HG02973 (cell line): ENCODE measurements at regions not wholly inside any gene's neighbourhood (a gene's known extent, or its start where the extent isn't known, plus 50 kb on each side); places are given as distances from the start of the nearest gene placed in this dataset.
"Not testable (repeated sequence)": the region's sequence is repeated elsewhere in the genome, so short reads cannot be mapped to it uniquely, and the experiment has no call there.

ENCODE experiments used
- ATAC-seq: cut with Tn5 transposase; IDR thresholded peaks from one replicate; pipeline ENCODE4 v1.9.1; 2021; ENCODE audit warnings: moderate library complexity; ENCODE audit not compliant: unreplicated experiment

GRCh38 chr4:96390404-96390803 is 550.5 kb downstream of the PDHA2 start:
- no peak for ATAC-seq

GRCh38 chr4:96395747-96396146 is 555.9 kb downstream of the PDHA2 start:
- no peak for ATAC-seq

DNA sequence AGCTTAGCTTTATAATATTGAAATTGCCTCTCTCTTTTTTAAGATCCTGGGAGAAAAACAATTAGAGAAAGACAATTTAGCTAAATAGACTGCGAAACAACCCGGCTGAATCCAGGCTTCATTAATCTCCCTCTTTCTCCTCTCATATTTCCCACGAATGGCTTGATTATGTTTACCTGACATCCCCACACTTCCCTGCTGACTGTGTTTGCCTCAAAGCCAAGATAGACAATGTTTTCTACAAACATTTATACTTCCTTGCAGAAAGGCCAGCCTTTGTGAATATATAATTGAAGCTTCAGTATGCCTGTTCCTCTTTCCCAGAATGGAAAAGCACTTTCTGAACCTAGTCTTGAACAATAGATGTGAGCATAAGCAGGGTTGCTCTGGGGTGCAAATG is 566.8 kb downstream of the PDHA2 start:
- ATAC-seq, result no peak

GRCh38 chr4:96407225-96407624 is 567.3 kb downstream of the PDHA2 start:
- no peak for ATAC-seq

DNA sequence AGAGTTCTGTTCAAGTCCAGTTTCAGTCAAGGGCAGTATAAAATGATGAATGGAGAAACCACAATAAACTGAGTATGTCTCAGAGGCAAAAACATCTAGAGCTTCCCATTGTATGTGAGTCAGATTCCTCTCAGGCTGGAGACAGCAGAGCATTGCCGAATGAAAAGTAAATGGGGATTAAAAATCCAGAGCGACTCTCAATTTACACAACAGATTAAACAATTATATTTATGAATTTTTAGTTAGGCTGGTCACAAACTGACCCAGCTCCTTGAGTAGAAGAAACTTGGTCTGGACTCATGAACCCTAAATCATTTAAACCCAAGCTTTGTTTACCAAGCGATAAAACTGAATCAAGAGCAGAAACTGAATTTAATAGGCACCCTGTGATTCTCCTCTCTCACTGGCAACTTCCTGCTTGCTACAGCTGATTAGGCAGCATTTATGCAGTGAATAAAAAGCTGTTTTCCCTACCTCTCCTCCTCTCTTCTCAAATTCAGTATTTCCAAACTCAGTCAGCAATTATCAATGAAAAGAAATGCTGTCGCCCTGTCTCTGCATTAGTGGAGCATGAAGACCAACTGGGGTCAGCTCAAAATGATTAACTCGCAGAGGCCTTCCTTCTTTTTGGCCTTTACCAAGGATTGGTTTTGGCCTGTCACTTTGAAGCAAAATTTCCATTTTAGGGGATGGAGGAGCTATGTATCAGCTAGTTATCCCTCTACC is 568.0 kb downstream of the PDHA2 start:
- no peak for ATAC-seq

- ATAC-seq, result not testable (repeated sequence)
Measured at GRCh38 chr4:96414853-96415252, 575.0 kb downstream of the PDHA2 start.

DNA sequence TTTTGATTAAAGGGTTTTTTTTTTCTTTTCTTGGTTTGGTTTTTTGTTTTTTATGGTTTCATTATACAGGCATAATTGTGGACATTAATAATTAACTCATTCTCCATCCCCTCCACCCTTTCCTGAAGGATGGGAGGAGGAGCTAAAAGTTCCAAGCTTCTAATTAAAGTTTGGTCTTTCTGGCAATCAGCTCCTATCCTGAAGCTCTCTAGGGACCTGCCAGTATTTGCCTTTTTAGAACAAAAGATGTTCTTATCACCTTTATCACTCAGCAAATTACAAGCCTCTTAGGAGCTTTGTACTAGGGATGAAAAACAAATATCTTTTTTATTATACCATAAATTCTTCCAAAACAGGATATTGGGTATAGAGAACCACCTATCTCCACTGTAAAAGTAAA is 589.8 kb downstream of the PDHA2 start:
- no peak for ATAC-seq

GRCh38 chr4:96431094-96431493 is 591.2 kb downstream of the PDHA2 start:
- ATAC-seq, result no peak

GRCh38 chr4:96448315-96448872 is 608.5 kb downstream of the PDHA2 start:
- no peak for ATAC-seq

- no peak for ATAC-seq
Measured at GRCh38 chr4:96455045-96455720, 615.3 kb downstream of the PDHA2 start.

DNA sequence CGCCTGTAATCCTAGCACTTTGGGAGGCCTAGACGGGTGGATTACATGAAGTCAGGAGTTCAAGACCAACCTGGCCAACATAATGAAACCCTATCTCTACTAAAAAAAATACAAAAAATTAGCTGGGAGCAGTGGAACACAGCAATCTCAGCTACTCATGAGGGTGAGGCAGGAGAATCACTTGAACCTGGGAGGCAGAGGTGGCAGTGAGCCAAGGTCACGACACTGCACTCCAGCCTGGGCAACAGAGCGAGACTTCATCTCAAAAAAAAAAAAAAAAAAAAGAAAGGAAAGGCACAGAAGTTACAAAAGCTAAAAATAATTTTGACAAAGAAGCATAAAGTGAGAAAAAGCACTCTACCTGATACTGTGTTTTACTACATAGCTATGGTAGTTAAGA is 618.1 kb downstream of the PDHA2 start:
- not testable (repeated sequence) for ATAC-seq

GRCh38 chr4:96459105-96459504 is 619.2 kb downstream of the PDHA2 start:
- ATAC-seq, result no peak

DNA sequence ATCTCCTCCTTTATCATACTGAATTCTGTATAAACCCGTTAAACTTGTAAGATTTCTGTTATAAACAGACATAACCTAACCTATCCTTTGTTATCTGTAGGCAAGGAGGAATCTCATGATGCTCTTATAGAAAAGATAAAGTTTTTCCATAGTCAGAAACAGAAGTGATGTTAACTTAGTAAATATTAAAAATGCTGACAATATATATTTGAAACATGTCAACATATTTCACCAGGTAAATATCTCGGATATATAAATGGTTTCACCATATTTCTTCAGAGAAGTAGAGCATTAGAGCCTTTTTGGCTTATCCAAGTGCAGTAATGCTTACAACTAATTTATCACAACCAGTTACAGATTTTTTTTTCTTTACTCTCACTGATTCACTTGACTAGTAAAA is 625.9 kb downstream of the PDHA2 start:
- no peak for ATAC-seq

DNA sequence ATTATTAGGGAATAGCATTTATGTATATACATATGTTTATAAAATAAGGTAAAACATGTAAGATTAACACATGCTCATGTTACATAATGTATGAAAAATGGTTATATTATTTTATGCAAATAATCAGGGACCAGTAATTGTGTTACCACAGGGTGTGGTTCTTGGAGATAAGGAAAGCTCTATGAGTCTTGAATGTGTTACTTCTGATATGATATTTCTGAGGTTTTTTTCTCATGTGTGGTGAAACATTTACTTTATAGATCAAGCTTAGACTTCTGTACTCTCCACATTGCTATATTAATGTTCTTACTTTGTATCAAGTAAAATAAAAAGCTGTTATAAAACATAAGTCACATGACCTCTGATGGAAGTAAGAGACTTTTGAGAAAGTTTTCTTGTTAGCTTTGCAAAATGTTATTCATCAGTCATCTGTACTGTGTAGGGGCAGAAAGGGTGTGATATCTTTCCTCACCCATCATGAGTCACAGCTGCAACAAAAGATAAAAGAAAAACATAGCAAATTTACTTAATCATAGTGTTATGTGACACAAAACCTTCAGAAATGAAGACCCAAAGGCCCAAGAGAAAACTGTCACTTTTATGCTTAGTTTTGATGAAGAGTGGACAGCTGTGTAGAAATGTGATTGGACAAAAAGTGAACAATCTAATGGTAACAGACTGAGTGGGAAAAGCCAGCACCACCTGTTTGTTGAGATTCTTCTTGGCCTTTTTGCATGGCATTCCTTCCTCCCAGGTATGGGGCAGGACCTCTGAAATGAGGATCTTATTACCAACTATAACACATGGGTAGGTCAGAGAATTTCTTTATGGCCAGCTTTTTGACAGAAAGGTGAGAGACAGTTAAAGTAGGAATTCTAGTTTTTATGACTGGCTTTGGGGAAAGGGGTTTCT is 632.3 kb downstream of the PDHA2 start:
- no peak for ATAC-seq

GRCh38 chr4:96473246-96473645 is 633.4 kb downstream of the PDHA2 start:
- no peak for ATAC-seq

- no peak for ATAC-seq
Measured at GRCh38 chr4:96483308-96484030, 643.6 kb downstream of the PDHA2 start.

DNA sequence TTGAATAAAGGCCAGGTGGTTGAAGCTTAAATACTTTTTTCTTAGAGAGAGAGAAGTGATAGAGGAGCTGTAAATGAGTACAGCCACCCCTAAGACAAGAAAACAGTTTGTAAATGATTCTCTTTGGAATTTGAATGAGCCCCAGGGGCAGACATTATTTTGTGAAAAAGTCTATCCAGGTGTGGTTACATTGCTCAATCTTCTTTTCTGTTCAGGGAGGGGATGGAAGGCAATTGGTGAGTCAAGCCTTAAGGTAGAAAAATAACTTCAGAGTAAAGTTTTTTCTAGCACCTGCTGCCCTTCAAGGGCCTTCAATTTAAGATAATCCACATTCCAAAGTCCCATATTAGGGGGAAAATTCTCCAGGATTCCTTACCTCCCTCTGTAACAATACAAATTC is 646.7 kb downstream of the PDHA2 start:
- no peak for ATAC-seq

DNA sequence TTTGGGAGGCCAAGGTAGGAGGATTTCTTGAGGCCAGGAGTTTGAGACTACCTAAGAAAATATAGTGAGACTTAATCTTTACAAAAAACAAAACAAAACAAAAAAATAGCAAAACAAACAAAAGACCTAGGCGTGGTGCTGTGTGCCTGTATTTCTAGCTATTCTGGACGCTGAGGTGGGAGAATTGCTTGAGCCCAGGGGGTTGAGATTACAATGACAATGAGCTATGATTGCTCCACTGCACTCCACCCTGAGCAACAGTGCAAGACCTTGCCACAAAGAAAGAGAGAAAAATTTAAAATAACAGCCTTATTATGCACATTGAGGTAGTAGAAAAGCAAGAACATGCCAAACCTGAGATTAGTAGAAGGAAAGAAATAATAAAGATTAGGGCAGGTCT is 657.7 kb downstream of the PDHA2 start:
- ATAC-seq, result no peak

GRCh38 chr4:96504386-96504785 is 664.5 kb downstream of the PDHA2 start:
- ATAC-seq, result no peak

- no peak for ATAC-seq
Measured at GRCh38 chr4:96509039-96509741, 669.3 kb downstream of the PDHA2 start.
